Non-pigmented ciliary epithelial cell (primary cell): ENCODE measurements at regions not wholly inside any gene's neighbourhood (a gene's known extent, or its start where the extent isn't known, plus 50 kb on each side); places are given as distances from the start of the nearest gene placed in this dataset.
"Not testable (repeated sequence)": the region's sequence is repeated elsewhere in the genome, so short reads cannot be mapped to it uniquely, and the experiment has no call there.

Source experiments
- DNase-seq: peaks from one replicate; pipeline ENCODE4 v3.0.0-alpha.2; 2010; ENCODE audit warnings: low read depth

DNA sequence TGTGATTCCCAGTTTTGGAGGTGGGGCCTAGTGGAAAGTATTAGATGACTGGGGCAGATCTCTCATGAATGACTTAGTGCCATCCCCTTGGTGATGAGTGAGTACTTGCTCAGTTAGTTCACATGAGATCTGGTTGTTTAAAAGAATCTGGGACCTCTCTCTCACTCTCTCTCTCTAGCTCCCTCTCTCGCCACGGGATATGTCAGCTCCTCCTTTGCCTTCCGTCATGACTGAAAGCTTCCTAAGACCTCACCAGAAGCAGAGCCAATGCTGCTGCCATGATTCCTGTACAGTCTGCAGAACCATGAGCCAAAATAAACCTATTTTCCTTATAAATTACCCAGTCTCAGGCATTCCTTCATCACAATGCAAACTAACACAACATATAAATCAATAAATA is 176.7 kb downstream of the PRELID2 start:
- DNase-seq, result no peak

DNA sequence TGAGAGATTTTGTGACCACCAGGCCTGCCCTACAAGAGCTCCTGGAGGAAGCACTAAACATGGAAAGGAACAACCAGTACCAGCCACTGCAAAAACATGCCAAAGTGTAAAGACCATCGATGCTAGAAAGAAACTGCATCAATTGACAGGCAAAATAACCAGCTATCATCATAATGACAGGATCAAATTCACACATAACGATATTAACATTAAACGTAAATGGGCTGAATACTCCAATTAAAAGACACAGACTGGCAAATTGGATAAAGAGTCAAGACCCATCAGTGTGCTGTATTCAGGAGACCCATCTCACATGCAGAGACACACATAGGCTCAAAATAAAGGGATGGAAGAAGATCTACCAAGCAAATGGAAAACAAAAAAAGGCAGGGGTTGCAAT is 182.4 kb downstream of the PRELID2 start:
- not testable (repeated sequence) for DNase-seq

DNA sequence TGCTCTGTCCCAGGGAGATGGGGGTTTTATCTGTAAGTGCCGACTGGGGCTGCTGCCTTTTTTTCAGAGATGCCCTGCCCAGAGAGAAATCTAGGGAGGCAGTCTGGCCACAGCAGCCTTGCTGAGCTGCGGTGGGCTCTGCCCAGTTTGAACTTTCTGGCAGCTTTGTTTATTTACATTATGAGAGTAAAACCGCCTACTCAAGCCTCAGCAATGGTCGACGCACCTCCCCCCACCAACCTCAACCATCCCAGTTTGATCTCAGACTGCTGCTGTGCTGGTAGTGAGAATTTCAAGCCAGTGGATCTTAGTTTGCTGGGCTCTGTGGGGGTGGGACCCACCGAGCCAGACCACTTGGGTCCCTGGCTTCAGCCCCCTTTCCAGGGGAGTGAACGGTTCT is 188.0 kb downstream of the PRELID2 start:
- peak; percentile 11 for DNase-seq

- not testable (repeated sequence) for DNase-seq
These were observed 191.9 kb downstream of the PRELID2 start for GRCh38 chr5:145643214-145643613.

DNA sequence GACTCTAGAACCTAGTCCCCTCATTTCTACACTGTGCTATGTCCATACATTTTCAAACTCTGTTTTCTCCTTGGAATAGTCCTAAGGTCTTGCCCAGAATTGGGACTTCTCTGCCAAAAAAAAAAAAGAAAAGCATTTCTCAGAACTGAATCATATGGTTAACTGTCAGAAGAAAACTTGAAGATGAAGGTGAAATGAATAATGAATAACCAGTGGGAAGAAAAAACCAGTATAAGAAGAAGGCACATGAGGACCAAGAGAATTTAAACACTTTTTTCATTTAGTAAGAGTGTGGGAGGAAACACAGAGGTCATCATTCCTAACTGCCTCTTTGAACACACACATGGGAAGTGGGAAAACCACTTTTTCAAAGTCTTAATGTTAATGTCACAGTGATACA is 197.7 kb downstream of the PRELID2 start:
- peak; percentile 6 for DNase-seq

DNA sequence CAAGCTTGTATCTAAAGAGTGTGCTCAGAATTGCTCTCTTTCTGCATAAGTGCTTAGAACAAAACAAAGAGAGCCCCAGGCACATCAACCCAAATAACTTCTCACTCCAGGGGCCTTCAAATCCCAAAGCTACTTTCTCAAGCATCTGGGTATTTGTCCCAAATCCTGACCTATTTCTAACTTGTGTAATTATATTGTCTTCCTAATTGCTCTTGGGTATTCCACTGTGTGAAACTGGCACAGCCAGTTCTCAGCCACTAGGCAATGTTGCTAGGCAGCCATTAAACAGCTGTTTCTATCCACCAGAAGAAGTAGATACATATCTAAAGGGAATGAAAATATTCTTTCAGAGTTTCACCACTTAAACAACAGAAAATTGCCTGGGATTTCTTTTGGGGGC is 198.8 kb downstream of the PRELID2 start:
- DNase-seq, result no peak

GRCh38 chr5:145633474-145633873 is 201.7 kb downstream of the PRELID2 start:
- DNase-seq, result no peak

GRCh38 chr5:145632701-145633100 is 202.4 kb downstream of the PRELID2 start:
- DNase-seq, result no peak

- no peak for DNase-seq
These were observed 206.1 kb downstream of the PRELID2 start for GRCh38 chr5:145629047-145629446.

DNA sequence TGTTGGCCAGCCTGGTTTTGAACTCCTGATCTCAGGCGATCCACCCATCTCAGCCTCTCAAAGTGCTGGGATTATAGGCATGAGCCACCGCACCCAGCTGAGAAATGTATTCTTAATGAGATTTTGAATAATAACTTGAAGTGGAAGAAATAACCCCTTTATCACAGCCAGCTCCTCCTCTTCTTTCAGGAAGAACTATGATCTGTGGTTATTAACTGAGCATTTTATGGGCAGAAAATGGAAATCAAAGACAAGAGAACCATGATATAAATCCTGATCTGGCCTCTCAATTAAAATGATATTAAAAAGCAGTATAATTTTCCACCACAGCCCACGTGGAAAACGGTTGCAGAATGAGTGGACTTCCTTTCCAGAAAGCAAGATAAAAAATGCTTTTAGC is 206.6 kb downstream of the PRELID2 start:
- DNase-seq, result no peak

DNA sequence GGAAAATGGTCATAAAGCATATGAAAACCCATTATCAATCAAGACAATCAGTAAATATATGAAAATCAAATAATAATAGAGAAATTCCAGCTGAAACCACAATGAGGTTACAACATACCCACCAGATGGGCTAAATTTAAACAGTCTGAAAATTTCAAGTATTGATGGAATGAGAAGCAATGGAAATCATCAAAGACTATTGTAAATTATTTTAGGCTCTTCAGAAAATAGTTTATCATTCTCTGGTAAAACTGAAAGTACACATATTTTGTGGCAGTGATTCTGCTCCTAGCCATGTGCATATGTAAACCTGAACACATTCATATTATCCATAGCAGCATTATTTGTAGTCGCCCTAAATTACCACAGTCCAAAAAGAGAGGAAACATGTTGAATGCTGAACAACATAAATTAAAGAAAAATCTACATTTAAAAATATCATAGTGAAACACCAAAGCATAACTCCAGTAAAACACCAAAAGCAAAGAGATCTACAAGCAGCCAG is 215.3 kb downstream of the PRELID2 start:
- DNase-seq, result no peak

- DNase-seq, result not testable (repeated sequence)
These were observed 218.4 kb downstream of the PRELID2 start for GRCh38 chr5:145616739-145617138.

GRCh38 chr5:145598983-145599382 is 236.2 kb downstream of the PRELID2 start:
- no peak for DNase-seq

DNA sequence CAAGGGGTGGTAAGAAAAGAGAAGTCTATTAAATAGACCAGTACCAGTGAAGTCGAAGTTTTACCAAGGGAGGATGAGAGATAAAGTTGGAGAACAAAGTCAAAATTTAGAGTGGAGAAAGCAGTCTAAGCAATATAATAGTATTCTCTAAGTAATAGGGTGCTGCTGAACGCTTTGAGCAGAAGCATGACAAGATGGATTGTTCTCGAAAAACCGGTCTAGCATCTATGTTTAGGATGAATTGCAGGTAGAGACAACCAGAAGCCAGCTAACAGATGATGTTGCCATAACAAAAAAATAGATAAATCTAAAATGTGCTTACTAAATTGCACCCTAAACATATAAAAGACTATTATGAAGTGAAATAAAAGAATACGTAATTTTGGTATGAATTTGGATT is 237.0 kb downstream of the PRELID2 start:
- no peak for DNase-seq

GRCh38 chr5:145591578-145591977 is 243.6 kb downstream of the PRELID2 start:
- no peak for DNase-seq

DNA sequence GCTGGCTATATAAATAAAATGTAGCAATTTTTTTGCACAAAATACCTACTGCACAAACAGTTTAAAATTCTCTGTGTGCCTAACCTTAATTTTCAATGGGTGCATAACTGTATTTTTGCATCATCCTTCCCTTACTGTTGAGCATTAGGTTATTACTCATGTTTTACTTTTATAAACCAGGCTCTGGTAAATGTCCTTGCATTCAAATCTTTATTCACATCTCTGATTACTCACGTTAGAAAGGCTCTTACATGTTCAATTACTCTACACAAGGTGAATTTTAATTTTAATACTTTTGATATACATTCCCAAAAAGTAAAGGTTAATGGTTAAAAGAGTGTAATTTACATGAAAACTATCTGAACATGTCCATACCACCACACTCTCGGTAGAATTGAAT is 246.1 kb downstream of the PRELID2 start:
- no peak for DNase-seq

DNA sequence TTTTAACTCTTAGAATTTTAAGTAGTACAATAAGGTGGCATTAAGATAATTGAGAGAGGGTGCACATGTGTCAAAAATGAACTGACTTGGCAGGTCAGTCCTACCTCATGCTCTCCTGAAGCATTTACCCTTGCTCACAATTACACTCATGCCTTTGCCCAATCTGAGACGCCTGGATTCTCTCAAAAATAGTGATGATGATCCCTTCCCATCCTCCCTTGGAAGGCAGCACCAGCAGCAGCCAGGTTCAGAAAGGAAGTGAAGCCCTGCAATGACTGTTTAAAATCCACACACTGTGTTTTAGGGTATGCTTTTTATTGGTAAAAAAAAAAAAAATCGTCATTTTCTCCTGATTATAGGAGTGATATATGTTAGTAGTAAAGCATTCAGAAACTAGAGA is 246.6 kb downstream of the PRELID2 start:
- DNase-seq, result no peak

DNA sequence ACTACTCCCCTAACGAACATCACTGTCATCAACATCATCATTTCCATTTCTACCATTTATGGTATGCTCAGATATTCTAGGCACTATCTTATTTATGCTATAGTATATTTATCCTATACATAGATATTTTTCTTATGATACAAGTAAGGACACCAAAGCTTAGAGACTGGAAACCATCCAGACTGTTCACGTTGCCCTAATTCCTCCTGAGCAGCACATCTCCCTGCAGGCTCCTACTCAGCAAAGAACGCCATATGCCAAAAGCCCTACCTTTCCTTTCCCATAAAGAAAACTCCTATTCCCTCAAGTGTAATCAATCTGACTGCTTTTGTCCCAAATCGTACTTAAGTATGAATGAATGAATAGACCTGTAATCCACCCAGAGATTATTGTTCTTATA is 247.0 kb downstream of the PRELID2 start:
- no peak for DNase-seq

DNA sequence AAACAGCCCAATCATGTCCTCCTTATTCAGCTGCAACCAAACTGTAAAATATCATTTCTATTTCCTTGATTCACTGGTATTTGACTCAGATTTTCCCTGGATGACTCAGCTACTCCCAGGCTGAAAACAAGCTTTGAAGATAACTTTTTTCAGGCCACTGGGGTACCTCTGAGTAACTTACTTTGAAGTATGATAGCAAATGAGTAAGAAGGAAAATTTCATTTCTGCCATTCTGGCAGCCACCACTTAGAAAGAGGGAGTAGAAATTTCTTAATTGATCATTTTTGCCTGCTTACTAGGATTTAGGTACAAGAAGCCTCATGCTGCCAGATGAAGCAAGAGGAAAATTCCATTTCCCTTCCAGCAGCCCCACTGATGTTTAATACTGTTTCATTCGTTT is 247.4 kb downstream of the PRELID2 start:
- peak; percentile 84 for DNase-seq

- no peak for DNase-seq
These were observed 247.9 kb downstream of the PRELID2 start for GRCh38 chr5:145587308-145587672.

GRCh38 chr5:145586661-145587307 is 248.4 kb downstream of the PRELID2 start:
- DNase-seq, result no peak

DNA sequence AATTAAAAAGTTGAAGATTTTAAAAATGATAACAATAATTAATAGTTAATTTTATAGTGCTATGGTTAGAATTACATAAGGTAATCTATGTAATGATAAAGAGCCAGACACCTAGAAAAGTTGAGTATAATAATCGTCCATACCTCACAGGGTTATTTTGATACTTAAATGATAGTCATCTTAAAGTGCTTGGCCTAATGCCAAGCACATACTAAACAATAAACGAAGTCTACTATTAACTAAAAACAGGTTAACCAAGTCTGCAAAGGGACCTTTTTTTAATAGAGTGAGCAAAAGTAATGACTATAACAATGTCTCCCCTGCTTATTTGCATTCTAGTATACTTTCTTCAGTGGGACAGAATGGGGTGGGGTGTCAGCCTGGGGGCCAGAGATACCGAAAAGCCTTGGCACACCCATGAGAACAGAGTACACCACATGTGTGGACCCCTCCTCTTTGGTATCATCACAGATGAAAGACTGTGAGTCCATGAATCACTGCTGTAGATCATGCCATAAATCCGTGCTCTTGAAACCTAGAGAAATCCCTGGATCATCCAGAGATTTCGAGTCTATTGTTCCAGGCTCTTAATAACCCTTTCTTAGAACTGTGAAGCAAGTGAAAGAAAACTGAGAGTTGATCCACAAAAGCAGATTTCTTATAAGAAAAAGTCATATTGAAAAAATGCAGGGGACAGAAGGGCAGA is 249.5 kb downstream of the PRELID2 start:
- no peak for DNase-seq

GRCh38 chr5:145579301-145579700 is 255.8 kb downstream of the PRELID2 start:
- no peak for DNase-seq
